Effector memory CD8-positive, alpha-beta T cell (primary cell): ENCODE measurements at regions not wholly inside any gene's neighbourhood (a gene's known extent, or its start where the extent isn't known, plus 50 kb on each side); places are given as distances from the start of the nearest gene placed in this dataset.
A peak's percentile ranks its signal among the peaks of the same experiment; 100 is the strongest.
"Not testable (repeated sequence)": the region's sequence is repeated elsewhere in the genome, so short reads cannot be mapped to it uniquely, and the experiment has no call there.

Experiments used
- ATAC-seq: fragments of 150-1000 bp; cut with Tn5 transposase; replicated peaks from 2 replicates; pipeline ENCODE4 v1.10.0; 2021; ENCODE audit warnings: mild to moderate bottlenecking, moderate library complexity
- DNase-seq, 3 experiments: peaks; one replicate each; pipeline ENCODE4 v3.0.0; 2021
- H3K27ac Mint-ChIP-seq, 2 donors: one replicate each; pipeline ENCODE4 v1.8.0; 2022; ENCODE audit warnings: mild to moderate bottlenecking in 2 of 2, mixed read lengths in 2 of 2, moderate library complexity in 2 of 2
- H3K27me3 Mint-ChIP-seq, 2 donors: one replicate each; pipeline ENCODE4 v1.8.0; 2022; ENCODE audit warnings: mixed read lengths in 2 of 2
- H3K36me3 Mint-ChIP-seq: one replicate; pipeline ENCODE4 v1.8.0; 2022; ENCODE audit warnings: mild to moderate bottlenecking, moderate library complexity, mixed read lengths; ENCODE audit not compliant: insufficient read depth
- H3K4me1 Mint-ChIP-seq, 2 donors: one replicate each; pipeline ENCODE4 v1.8.0; 2022; ENCODE audit warnings: low read depth in 2 of 2, mixed read lengths in 2 of 2
- H3K4me3 Mint-ChIP-seq, 2 donors: one replicate each; pipeline ENCODE4 v1.8.0; 2022; ENCODE audit warnings: mild to moderate bottlenecking in 2 of 2, mixed read lengths in 2 of 2, moderate library complexity in 2 of 2
- H3K9me3 Mint-ChIP-seq, 2 donors: one replicate each; pipeline ENCODE4 v1.8.0; 2022; ENCODE audit warnings: mixed read lengths in 2 of 2

GRCh38 chr2:113386780-113387433 lies 50.6 kb upstream of the ZNG1B start:
- not testable (repeated sequence) for H3K27ac Mint-ChIP-seq

GRCh38 chr2:113379621-113380020 lies 57.9 kb upstream of the ZNG1B start:
- DNase-seq, ATAC-seq, H3K9me3 Mint-ChIP-seq, H3K27ac Mint-ChIP-seq, H3K4me1 Mint-ChIP-seq, H3K4me3 Mint-ChIP-seq, H3K36me3 Mint-ChIP-seq: not testable (repeated sequence)
- H3K27me3 Mint-ChIP-seq, result peaks cover 21 to 23% of the 10 kb centered on the region in 2 donors

More at GRCh38 chr2:113386780-113387433, 50.6 kb upstream of the ZNG1B start:
- not testable (repeated sequence) for H3K9me3 Mint-ChIP-seq, H3K4me3 Mint-ChIP-seq, DNase-seq, H3K36me3 Mint-ChIP-seq, ATAC-seq, H3K4me1 Mint-ChIP-seq
- H3K27me3 Mint-ChIP-seq, result peaks cover 23 to 30% of the 10 kb centered on the region in 2 donors

GRCh38 chr2:113376913-113377445 lies 60.5 kb upstream of the ZNG1B start:
- DNase-seq, result no peak
- ATAC-seq, result peak; percentile 51
- Mint-ChIP-seq H3K36me3 (no peaks in the 10 kb centered on the region), H3K4me3 (no peak overlapping the region), H3K27ac (no peak overlapping the region), H3K27me3 (peaks cover 15% of the 10 kb centered on the region in 2 donors), H3K4me1 (no peaks in the 10 kb centered on the region), H3K9me3 (no peaks in the 10 kb centered on the region)

- Mint-ChIP-seq H3K27me3 (peaks cover 9 to 10% of the 10 kb centered on the region in 2 donors), H3K27ac (no peak overlapping the region), H3K4me3 (no peak overlapping the region), H3K36me3 (no peaks in the 10 kb centered on the region), H3K9me3 (no peaks in the 10 kb centered on the region), H3K4me1 (no peaks in the 10 kb centered on the region)
- ATAC-seq (no peak), DNase-seq (no peak)
Observed at GRCh38 chr2:113376253-113376912, 61.1 kb upstream of the ZNG1B start.

- H3K4me1 Mint-ChIP-seq, ATAC-seq, DNase-seq, H3K27me3 Mint-ChIP-seq, H3K9me3 Mint-ChIP-seq, H3K4me3 Mint-ChIP-seq, H3K36me3 Mint-ChIP-seq, H3K27ac Mint-ChIP-seq: not testable (repeated sequence)
Observed at GRCh38 chr2:113374857-113375256, 62.6 kb upstream of the ZNG1B start.

- H3K9me3 Mint-ChIP-seq, H3K4me1 Mint-ChIP-seq, ATAC-seq, DNase-seq, H3K36me3 Mint-ChIP-seq, H3K4me3 Mint-ChIP-seq, H3K27me3 Mint-ChIP-seq, H3K27ac Mint-ChIP-seq: not testable (repeated sequence)
Observed at GRCh38 chr2:113372258-113372834, 65.1 kb upstream of the ZNG1B start.

GRCh38 chr2:113370478-113371091 lies 66.9 kb upstream of the ZNG1B start:
- Mint-ChIP-seq H3K4me3 (no peak overlapping the region), H3K4me1 (peaks cover 5 to 6% of the 10 kb centered on the region in 2 donors), H3K36me3 (no peaks in the 10 kb centered on the region), H3K27ac (no peak overlapping the region), H3K9me3 (no peaks in the 10 kb centered on the region), H3K27me3 (peaks cover 0 to 10% of the 10 kb centered on the region in 2 donors)
- DNase-seq, result peak; percentile 50 to 66 (median 57)
- peak; percentile 87 for ATAC-seq

- peaks cover 5 to 6% of the 10 kb centered on the region in 2 donors for H3K4me1 Mint-ChIP-seq
- no peak overlapping the region for H3K4me3 Mint-ChIP-seq
- H3K9me3 Mint-ChIP-seq, result no peaks in the 10 kb centered on the region
- H3K36me3 Mint-ChIP-seq, result no peaks in the 10 kb centered on the region
- DNase-seq (no peak), ATAC-seq (no peak)
- H3K27me3 Mint-ChIP-seq, result peaks cover 0 to 10% of the 10 kb centered on the region in 2 donors
- no peak overlapping the region for H3K27ac Mint-ChIP-seq
Observed at GRCh38 chr2:113370030-113370429, 67.5 kb upstream of the ZNG1B start.

- not testable (repeated sequence) for H3K4me3 Mint-ChIP-seq, H3K4me1 Mint-ChIP-seq, H3K9me3 Mint-ChIP-seq, H3K27me3 Mint-ChIP-seq, H3K27ac Mint-ChIP-seq, H3K36me3 Mint-ChIP-seq, DNase-seq, ATAC-seq
Observed at GRCh38 chr2:113368581-113368980, 68.9 kb upstream of the ZNG1B start.

- not testable (repeated sequence) for H3K4me1 Mint-ChIP-seq, DNase-seq, H3K27ac Mint-ChIP-seq, H3K4me3 Mint-ChIP-seq, H3K9me3 Mint-ChIP-seq, H3K36me3 Mint-ChIP-seq, H3K27me3 Mint-ChIP-seq, ATAC-seq
Observed at GRCh38 chr2:113366821-113367220, 70.7 kb upstream of the ZNG1B start.

GRCh38 chr2:113365791-113366190 lies 71.7 kb upstream of the ZNG1B start:
- H3K27ac Mint-ChIP-seq, DNase-seq, H3K27me3 Mint-ChIP-seq, H3K4me3 Mint-ChIP-seq, H3K9me3 Mint-ChIP-seq, H3K4me1 Mint-ChIP-seq, H3K36me3 Mint-ChIP-seq, ATAC-seq: not testable (repeated sequence)

GRCh38 chr2:113365290-113365689 lies 72.2 kb upstream of the ZNG1B start:
- not testable (repeated sequence) for H3K4me3 Mint-ChIP-seq, H3K36me3 Mint-ChIP-seq, ATAC-seq, H3K27me3 Mint-ChIP-seq, H3K9me3 Mint-ChIP-seq, DNase-seq, H3K27ac Mint-ChIP-seq, H3K4me1 Mint-ChIP-seq

GRCh38 chr2:113361051-113361450 lies 76.4 kb upstream of the ZNG1B start:
- H3K27ac Mint-ChIP-seq, result peak overlapping the region in 1 of 2 donors; percentile 45
- no peaks in the 10 kb centered on the region for H3K36me3 Mint-ChIP-seq
- H3K4me1 Mint-ChIP-seq, result no peaks in the 10 kb centered on the region
- ATAC-seq (no peak), DNase-seq (no peak)
- H3K4me3 Mint-ChIP-seq, result no peak overlapping the region
- no peaks in the 10 kb centered on the region for H3K27me3 Mint-ChIP-seq
- H3K9me3 Mint-ChIP-seq, result no peaks in the 10 kb centered on the region
